ENCODE measurements at regions not wholly inside any gene's neighbourhood (a gene's known extent, or its start where the extent isn't known, plus 50 kb on each side); places are given as distances from the start of the nearest gene placed in this dataset.

GRCh38 chrX:39759526-39760224 is 338.1 kb downstream of the BCOR start:
- no peaks in the 10 kb centered on the region for H3K9me3 Mint-ChIP-seq (ENCODE audit: unreplicated experiment)
- no peaks in the 10 kb centered on the region for H3K27me3 Mint-ChIP-seq (ENCODE audit: insufficient read depth, unreplicated experiment)
- H3K27ac Mint-ChIP-seq (ENCODE audit: unreplicated experiment): peak overlapping the region; percentile 53
- H3K4me3 ChIP-seq (ENCODE audit: low read depth, low read length): no peak overlapping the region
- ChIA-PET CTCF (interaction anchor here (0.7 kb wide), 2 partner anchors 59 to 74 kb away, joined by 4 to 5 read pairs; no protein-coding TSS in a partner anchor), POLR2A (no interaction called here)
- intact Hi-C loops (cut with micrococcal nuclease; ENCODE audit: unreplicated experiment): loop anchor here (10.0 kb wide), 1 partner anchor 195 kb away; no protein-coding TSS in a partner anchor
- H3K9me3 ChIP-seq: no peaks in the 10 kb centered on the region
- peak; percentile 44 to 52 for DNase-seq
- H3K36me3 ChIP-seq (ENCODE audit: control insufficient read depth, insufficient read depth, low read length): no peaks in the 10 kb centered on the region
- no peak for TF ChIP-seq CTCF (IDR thresholded peaks at IDR 0.05; ENCODE audit: insufficient read depth in 1 of 2, low read depth in 1 of 2, low read length in 1 of 2, severe bottlenecking in 1 of 2, unreplicated experiment in 1 of 2)
- peaks cover 15% of the 10 kb centered on the region for H3K4me1 Mint-ChIP-seq (ENCODE audit: low read depth, unreplicated experiment)
- no peaks in the 10 kb centered on the region for H3K27me3 ChIP-seq (replicated peaks; ENCODE audit: control insufficient read depth, insufficient read depth, low read length)
- no peak overlapping the region for H3K4me3 Mint-ChIP-seq (ENCODE audit: unreplicated experiment)
- peaks cover 28% of the 10 kb centered on the region for H3K4me1 ChIP-seq
- no TSS peak for BruUV-seq (replicated peaks)
- H3K36me3 Mint-ChIP-seq (ENCODE audit: insufficient read depth, unreplicated experiment): no peaks in the 10 kb centered on the region

GRCh38 chrX:39760930-39761329 is 336.8 kb downstream of the BCOR start:
- Mint-ChIP-seq H3K4me1 (ENCODE audit: low read depth, unreplicated experiment) (peaks cover 21% of the 10 kb centered on the region), H3K36me3 (ENCODE audit: insufficient read depth, unreplicated experiment) (no peaks in the 10 kb centered on the region), H3K9me3 (ENCODE audit: unreplicated experiment) (no peaks in the 10 kb centered on the region), H3K27ac (ENCODE audit: unreplicated experiment) (no peak overlapping the region), H3K4me3 (ENCODE audit: unreplicated experiment) (no peak overlapping the region), H3K27me3 (ENCODE audit: insufficient read depth, unreplicated experiment) (no peaks in the 10 kb centered on the region)
- no peak for TF ChIP-seq CTCF (IDR thresholded peaks at IDR 0.05; ENCODE audit: insufficient read depth in 1 of 2, low read depth in 1 of 2, low read length in 1 of 2, severe bottlenecking in 1 of 2, unreplicated experiment in 1 of 2)
- BruUV-seq (replicated peaks): no TSS peak
- Histone ChIP-seq H3K36me3 (ENCODE audit: control insufficient read depth, insufficient read depth, low read length) (no peaks in the 10 kb centered on the region), H3K9me3 (no peaks in the 10 kb centered on the region), H3K27me3 (replicated peaks; ENCODE audit: control insufficient read depth, insufficient read depth, low read length) (no peaks in the 10 kb centered on the region), H3K4me1 (peaks cover 19% of the 10 kb centered on the region), H3K4me3 (ENCODE audit: low read depth, low read length) (no peak overlapping the region)
- ChIA-PET POLR2A (no interaction called here), CTCF (no interaction called here)
- no peak for DNase-seq
- intact Hi-C loops (cut with micrococcal nuclease; ENCODE audit: unreplicated experiment): no loop called here

GRCh38 chrX:39762266-39762841 is 335.4 kb downstream of the BCOR start:
- Mint-ChIP-seq H3K27me3 (ENCODE audit: insufficient read depth, unreplicated experiment) (no peaks in the 10 kb centered on the region), H3K36me3 (ENCODE audit: insufficient read depth, unreplicated experiment) (no peaks in the 10 kb centered on the region), H3K27ac (ENCODE audit: unreplicated experiment) (no peak overlapping the region), H3K4me3 (ENCODE audit: unreplicated experiment) (no peak overlapping the region), H3K9me3 (ENCODE audit: unreplicated experiment) (no peaks in the 10 kb centered on the region), H3K4me1 (ENCODE audit: low read depth, unreplicated experiment) (peaks cover 27% of the 10 kb centered on the region)
- ChIA-PET POLR2A (no interaction called here), CTCF (no interaction called here)
- Histone ChIP-seq H3K9me3 (no peaks in the 10 kb centered on the region), H3K36me3 (ENCODE audit: control insufficient read depth, insufficient read depth, low read length) (no peaks in the 10 kb centered on the region), H3K4me1 (peaks cover 22% of the 10 kb centered on the region), H3K27me3 (replicated peaks; ENCODE audit: control insufficient read depth, insufficient read depth, low read length) (no peaks in the 10 kb centered on the region), H3K4me3 (ENCODE audit: low read depth, low read length) (no peak overlapping the region)
- intact Hi-C loops (cut with micrococcal nuclease; ENCODE audit: unreplicated experiment): no loop called here
- no peak for TF ChIP-seq CTCF (IDR thresholded peaks at IDR 0.05; ENCODE audit: insufficient read depth in 1 of 2, low read depth in 1 of 2, low read length in 1 of 2, severe bottlenecking in 1 of 2, unreplicated experiment in 1 of 2)
- DNase-seq: no peak
- no TSS peak for BruUV-seq (replicated peaks)

Data from Caco-2 (cell line).